ENCODE measurements at regions not wholly inside any gene's neighbourhood (a gene's known extent, or its start where the extent isn't known, plus 50 kb on each side); places are given as distances from the start of the nearest gene placed in this dataset.
A peak's percentile ranks its signal among the peaks of the same experiment; 100 is the strongest.

GRCh38 chr20:53878262-53879047, 191.9 kb downstream of the BCAS1 start:
- Histone ChIP-seq H2BK5ac (ENCODE audit: low read depth, low read length, poor library complexity, severe bottlenecking) (no peak overlapping the region), H3K4me2 (ENCODE audit: low read depth, low read length) (no peak overlapping the region), H3K14ac (replicated peaks; ENCODE audit: low read depth, low read length) (no peak overlapping the region; the same call in 1 of the 2 replicates), H2AFZ (replicated peaks; ENCODE audit: low read length, poor library complexity) (no peak overlapping the region), H3K9me3 (ENCODE audit: control insufficient read depth, insufficient read depth, low read length) (no peaks in the 10 kb centered on the region), H2BK15ac (ENCODE audit: low read depth, low read length) (no peak overlapping the region), H3K27ac (ENCODE audit: insufficient read depth, low read length) (no peak overlapping the region), H2BK120ac (ENCODE audit: low read depth, low read length) (peak overlapping the region; percentile 70), H3K9me1 (ENCODE audit: insufficient read depth, low read length) (peaks cover 5% of the 10 kb centered on the region; the same call in 1 of the 2 replicates), H2AK9ac (replicated peaks; ENCODE audit: low read depth, low read length, poor library complexity) (no peak overlapping the region), H3K4me3 (ENCODE audit: insufficient read depth, low read depth, low read length) (no peak overlapping the region), H3K36me3 (ENCODE audit: control insufficient read depth, insufficient read depth, low read length) (no peaks in the 10 kb centered on the region), H3K9ac (ENCODE audit: low read depth, low read length) (no peak overlapping the region), H3K56ac (ENCODE audit: extremely low read depth, insufficient read depth, low read length) (no peak overlapping the region), H4K8ac (ENCODE audit: low read depth in 2 of 2, low read length in 2 of 2) (no peak overlapping the region; a peak in 1 of 4 replicates), H3K23ac (ENCODE audit: low read depth, low read length) (no peak overlapping the region), H4K91ac (ENCODE audit: insufficient read depth, low read depth, low read length) (no peak overlapping the region), H3K27me3 (ENCODE audit: control insufficient read depth, insufficient read depth, low read length) (no peaks in the 10 kb centered on the region), H3K79me1 (ENCODE audit: low read depth in 1 of 2, low read length in 2 of 2) (no peaks in the 10 kb centered on the region), H3K4me1 (ENCODE audit: control insufficient read depth, insufficient read depth, low read length) (peaks cover 2% of the 10 kb centered on the region; the same call in 1 of the 2 replicates), H4K5ac (ENCODE audit: low read depth, low read length) (0 out of 2 replicates have a peak overlapping the region, but pooled peaks have one; percentile 27), H2AK5ac (ENCODE audit: low read depth, low read length) (no peak overlapping the region), H4K20me1 (ENCODE audit: insufficient read depth, low read length) (no peaks in the 10 kb centered on the region), H3K4ac (ENCODE audit: low read depth, low read length) (peak overlapping the region; percentile 24; the same call in 1 of the 2 replicates), H2BK20ac (ENCODE audit: low read depth, low read length) (no peak overlapping the region; the same call in 1 of the 2 replicates), H3K18ac (ENCODE audit: low read depth, low read length) (no peak overlapping the region)
- ChIA-PET POLR2A (ENCODE audit: unreplicated experiment) (no interaction called here), CTCF (interaction anchor here (1.0 kb wide), 1 partner anchor 8 kb away, joined by 4 read pairs; no protein-coding TSS in a partner anchor)
- no peak for TF ChIP-seq SMC3 (IDR thresholded peaks at IDR 0.05; ENCODE audit: low read depth, low read length)
- no peak for TF ChIP-seq POLR2A (IDR thresholded peaks at IDR 0.05; ENCODE audit: low read depth, low read length)
- TF ChIP-seq MAFK (IDR thresholded peaks at IDR 0.05; ENCODE audit: low read depth, low read length): no peak
- TF ChIP-seq FOS (IDR thresholded peaks at IDR 0.05; ENCODE audit: low read depth, low read length): no peak
- TF ChIP-seq CEBPB (IDR thresholded peaks at IDR 0.05; ENCODE audit: low read depth, low read length): no peak
- no peak for TF ChIP-seq RCOR1 (IDR thresholded peaks at IDR 0.05; ENCODE audit: insufficient replicate concordance, low read length)
- TF ChIP-seq ELK1 (IDR thresholded peaks at IDR 0.05; ENCODE audit: borderline replicate concordance, low read depth, low read length): no peak
- DNase-seq (no peak), ATAC-seq (ENCODE audit: low read depth) (no peak; the same call in 1 of the 2 replicates)
- dilution Hi-C loops (cut with HindIII; ENCODE audit: low sequenced_read_pairs, unreplicated experiment) (no loop called here), intact Hi-C loops (cut with micrococcal nuclease) (no loop called here), in situ Hi-C loops (cut with MboI; ENCODE audit: low sequenced_read_pairs) (no loop called here)
- 100% methylated on average over 1 of the region's 6 CpGs; no CpG with 5 or more reads in 1 of the 2 experiments for WGBS, 2 experiments (ENCODE audit: extremely low coverage in 2 of 2, insufficient read length in 1 of 2)
- no TSS peak for BruUV-seq (replicated peaks)

All from IMR-90 (cell line).